ENCODE measurements at regions not wholly inside any gene's neighbourhood (a gene's known extent, or its start where the extent isn't known, plus 50 kb on each side); places are given as distances from the start of the nearest gene placed in this dataset.

DNA sequence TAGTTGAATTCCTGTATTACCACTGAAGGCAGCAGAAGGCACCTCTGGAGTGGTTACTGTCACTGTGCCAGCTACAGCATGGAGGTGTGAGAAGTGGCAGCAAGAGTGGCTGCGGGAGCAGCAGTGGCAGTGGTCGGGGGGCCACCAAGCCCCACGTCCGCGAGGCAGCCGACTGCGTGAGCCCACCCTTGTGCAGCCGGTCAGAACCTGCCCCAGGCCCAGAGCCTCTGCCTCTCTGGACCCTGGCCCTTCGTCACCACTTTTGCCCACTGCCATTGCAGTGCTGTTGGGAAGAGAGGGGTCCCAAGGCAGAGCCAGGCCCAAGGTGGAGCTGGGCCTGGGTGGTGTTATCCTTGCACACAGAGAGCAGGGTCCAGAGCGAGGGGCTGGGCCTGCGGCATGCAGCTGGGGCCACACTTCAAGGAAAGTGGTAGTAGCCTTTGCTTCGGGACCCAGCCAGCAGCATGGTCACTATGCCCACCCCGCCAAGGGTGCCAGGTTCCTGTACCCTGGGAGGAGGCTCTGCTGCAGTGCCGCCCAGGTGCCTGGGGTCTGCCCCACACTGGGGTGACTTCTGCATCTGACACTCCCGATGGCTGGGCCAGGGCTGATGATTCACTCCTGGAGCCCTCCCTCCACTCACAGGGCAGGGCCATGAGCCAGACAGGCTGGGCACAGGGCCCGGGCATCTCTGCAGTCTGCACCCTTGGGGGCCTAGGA lies 450.1 kb upstream of the LRATD1 start:
- Histone ChIP-seq H3K4me1 (ENCODE audit: control insufficient read depth, insufficient read depth, low read length) (no peaks in the 10 kb centered on the region), H3K9me3 (ENCODE audit: control insufficient read depth, insufficient read depth, low read depth, low read length) (no peaks in the 10 kb centered on the region), H3K4me3 (ENCODE audit: low read depth in 2 of 2, low read length in 2 of 2) (no peak overlapping the region), H3K27me3 (ENCODE audit: control insufficient read depth, insufficient read depth, low read length) (no peaks in the 10 kb centered on the region), H3K27ac (ENCODE audit: low read length) (no peak overlapping the region), H3K36me3 (ENCODE audit: control insufficient read depth, insufficient read depth, low read length) (no peaks in the 10 kb centered on the region)
- no peak for DNase-seq (ENCODE audit: low read depth, low spot score)
- in situ Hi-C loops (cut with HindIII; ENCODE audit: low pct_unique_long_range_greater_than_20kb, low sequenced_read_pairs) = no loop called here
- POLR2A ChIA-PET = no interaction called here
- ATAC-seq = no peak
- TF ChIP-seq CTCF (IDR thresholded peaks at IDR 0.05) = no peak
- no peak for TF ChIP-seq POLR2AphosphoS5 (IDR thresholded peaks at IDR 0.05; ENCODE audit: low read depth, low read length)
- no peak for TF ChIP-seq TCF7L2 (IDR thresholded peaks at IDR 0.05; ENCODE audit: low read depth, low read length)
- TF ChIP-seq SIN3A (IDR thresholded peaks at IDR 0.05; ENCODE audit: borderline replicate concordance, insufficient read depth, low read depth, low read length) = no peak
- TF ChIP-seq REST (IDR thresholded peaks at IDR 0.05; ENCODE audit: insufficient read depth in 1 of 2, low read depth in 2 of 2, low read length in 1 of 2) = no peak
- intact Hi-C loops (cut with micrococcal nuclease; ENCODE audit: unreplicated experiment) = no loop called here
- CTCF ChIA-PET = no interaction called here
- BruUV-seq (replicated peaks) = no TSS peak

DNA sequence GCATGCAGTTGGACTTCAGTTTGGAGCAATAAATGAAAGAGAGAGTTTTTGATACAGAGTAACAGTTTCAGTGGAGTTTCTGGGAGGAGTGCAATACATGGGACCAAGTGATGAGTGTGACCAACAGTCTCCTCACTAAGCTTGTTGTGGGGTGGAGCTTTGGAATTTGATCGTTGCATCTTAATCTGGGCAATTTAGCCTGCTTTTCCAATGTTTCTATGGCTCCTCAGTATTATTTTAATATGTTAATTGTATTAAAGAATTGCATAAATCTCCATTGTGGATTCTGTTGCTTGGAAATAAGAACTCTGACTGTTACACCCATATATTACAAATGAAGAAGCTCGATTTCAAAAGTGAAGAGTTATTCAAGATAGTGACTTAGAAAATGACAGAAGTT lies 446.6 kb upstream of the LRATD1 start:
- CTCF ChIA-PET = no interaction called here
- intact Hi-C loops (cut with micrococcal nuclease; ENCODE audit: unreplicated experiment) = no loop called here
- BruUV-seq (replicated peaks) = no TSS peak
- POLR2A ChIA-PET = no interaction called here
- no peak overlapping the region for H3K4me3 ChIP-seq (ENCODE audit: low read depth in 2 of 2, low read length in 2 of 2)
- TF ChIP-seq TCF7L2 (IDR thresholded peaks at IDR 0.05; ENCODE audit: low read depth, low read length) (no peak), POLR2AphosphoS5 (IDR thresholded peaks at IDR 0.05; ENCODE audit: low read depth, low read length) (no peak), REST (IDR thresholded peaks at IDR 0.05; ENCODE audit: insufficient read depth in 1 of 2, low read depth in 2 of 2, low read length in 1 of 2) (no peak), CTCF (IDR thresholded peaks at IDR 0.05) (no peak), SIN3A (IDR thresholded peaks at IDR 0.05; ENCODE audit: borderline replicate concordance, insufficient read depth, low read depth, low read length) (no peak)
- H3K27me3 ChIP-seq (ENCODE audit: control insufficient read depth, insufficient read depth, low read length) = no peaks in the 10 kb centered on the region
- H3K9me3 ChIP-seq (ENCODE audit: control insufficient read depth, insufficient read depth, low read depth, low read length) = no peaks in the 10 kb centered on the region
- ATAC-seq (no peak), DNase-seq (ENCODE audit: low read depth, low spot score) (no peak)
- no peaks in the 10 kb centered on the region for H3K4me1 ChIP-seq (ENCODE audit: control insufficient read depth, insufficient read depth, low read length)
- no peak overlapping the region for H3K27ac ChIP-seq (ENCODE audit: low read length)
- in situ Hi-C loops (cut with HindIII; ENCODE audit: low pct_unique_long_range_greater_than_20kb, low sequenced_read_pairs) = no loop called here
- H3K36me3 ChIP-seq (ENCODE audit: control insufficient read depth, insufficient read depth, low read length) = no peaks in the 10 kb centered on the region

All from Panc1 (cell line).